ENCODE measurements at regions not wholly inside any gene's neighbourhood (a gene's known extent, or its start where the extent isn't known, plus 50 kb on each side); places are given as distances from the start of the nearest gene placed in this dataset.
A peak's percentile ranks its signal among the peaks of the same experiment; 100 is the strongest.

GRCh38 chr4:141395919-141396318, 175.2 kb downstream of the ZNF330 start:
- no peak for DNase-seq (ENCODE audit: low read depth)

GRCh38 chr4:141402712-141403111, 182.0 kb downstream of the ZNF330 start:
- no peak for DNase-seq (ENCODE audit: low read depth)

- DNase-seq (ENCODE audit: low read depth) = no peak
Observed at GRCh38 chr4:141403782-141404181, 183.1 kb downstream of the ZNF330 start.

GRCh38 chr4:141406237-141406636, 185.5 kb downstream of the ZNF330 start:
- no peak for DNase-seq (ENCODE audit: low read depth)

GRCh38 chr4:141409556-141409955, 188.9 kb downstream of the ZNF330 start:
- DNase-seq (ENCODE audit: low read depth) = no peak

- DNase-seq (ENCODE audit: low read depth) = peak; percentile 13
Observed at GRCh38 chr4:141410839-141411238, 190.1 kb downstream of the ZNF330 start.

GRCh38 chr4:141411936-141412335, 191.2 kb downstream of the ZNF330 start:
- DNase-seq (ENCODE audit: low read depth) = no peak

GRCh38 chr4:141413366-141413765, 192.7 kb downstream of the ZNF330 start:
- no peak for DNase-seq (ENCODE audit: low read depth)

- no peak for DNase-seq (ENCODE audit: low read depth)
Observed at GRCh38 chr4:141415651-141416050, 195.0 kb downstream of the ZNF330 start.

- DNase-seq (ENCODE audit: low read depth) = no peak
Observed at GRCh38 chr4:141416219-141416618, 195.5 kb downstream of the ZNF330 start.

- no peak for DNase-seq (ENCODE audit: low read depth)
Observed at GRCh38 chr4:141416677-141417363, 196.1 kb downstream of the ZNF330 start.

- no peak for DNase-seq (ENCODE audit: low read depth)
Observed at GRCh38 chr4:141417387-141417786, 196.7 kb downstream of the ZNF330 start.

- DNase-seq (ENCODE audit: low read depth) = peak; percentile 44
Observed at GRCh38 chr4:141425124-141425523, 204.4 kb downstream of the ZNF330 start.

- no peak for DNase-seq (ENCODE audit: low read depth)
Observed at GRCh38 chr4:141427726-141428296, 207.1 kb downstream of the ZNF330 start.

GRCh38 chr4:141429933-141430332, 206.4 kb upstream of the IL15 start:
- no peak for DNase-seq (ENCODE audit: low read depth)

GRCh38 chr4:141430686-141431085, 205.7 kb upstream of the IL15 start:
- DNase-seq (ENCODE audit: low read depth) = peak; percentile 6

- peak; percentile 6 for DNase-seq (ENCODE audit: low read depth)
Observed at GRCh38 chr4:141432000-141432712, 204.2 kb upstream of the IL15 start.

GRCh38 chr4:141435446-141436225, 200.7 kb upstream of the IL15 start:
- no peak for DNase-seq (ENCODE audit: low read depth)

- no peak for DNase-seq (ENCODE audit: low read depth)
Observed at GRCh38 chr4:141439223-141439622, 197.2 kb upstream of the IL15 start.

GRCh38 chr4:141447761-141448160, 188.6 kb upstream of the IL15 start:
- DNase-seq (ENCODE audit: low read depth) = no peak

GRCh38 chr4:141448490-141448889, 187.9 kb upstream of the IL15 start:
- no peak for DNase-seq (ENCODE audit: low read depth)

- DNase-seq (ENCODE audit: low read depth) = no peak
Observed at GRCh38 chr4:141449927-141450326, 186.5 kb upstream of the IL15 start.

Measured in myocyte (in vitro differentiated cells).